GM18505 (cell line): ENCODE measurements at regions not wholly inside any gene's neighbourhood (a gene's known extent, or its start where the extent isn't known, plus 50 kb on each side); places are given as distances from the start of the nearest gene placed in this dataset.

Experiments used
- ATAC-seq: cut with Tn5 transposase; IDR thresholded peaks from one replicate; pipeline ENCODE4 v1.9.1; 2021; ENCODE audit not compliant: unreplicated experiment
- POLR2A ChIP-seq: IDR thresholded peaks from 4 replicates; pipeline ENCODE4 v1.6.1; 2011; ENCODE audit warnings: borderline replicate concordance; ENCODE audit not compliant: insufficient read depth, insufficient read length; ENCODE audit errors: extremely low read depth

DNA sequence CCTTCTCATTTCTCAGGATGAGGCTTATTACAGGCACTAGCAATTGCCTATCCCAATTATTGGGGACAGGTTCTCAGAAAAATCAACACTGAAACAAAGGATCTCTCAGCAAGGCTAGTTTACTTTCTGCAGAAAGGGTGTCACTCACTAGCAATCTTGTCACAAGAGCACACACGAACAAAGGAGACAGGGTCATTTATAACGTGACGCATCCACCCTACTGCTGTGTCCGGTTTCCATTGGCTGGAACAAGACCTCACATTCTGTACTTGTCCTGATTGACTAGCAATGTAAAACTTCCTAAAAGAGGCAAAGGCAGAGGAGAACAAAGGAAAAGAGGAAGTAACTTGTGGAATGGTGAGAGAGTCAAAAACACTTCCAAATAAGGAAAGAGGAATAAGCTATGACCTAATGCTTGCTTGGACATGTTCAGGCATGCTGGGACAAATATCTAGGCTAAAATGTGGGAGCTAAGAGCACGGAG lies 160.2 kb upstream of the STXBP5 start:
- no peak for ATAC-seq

DNA sequence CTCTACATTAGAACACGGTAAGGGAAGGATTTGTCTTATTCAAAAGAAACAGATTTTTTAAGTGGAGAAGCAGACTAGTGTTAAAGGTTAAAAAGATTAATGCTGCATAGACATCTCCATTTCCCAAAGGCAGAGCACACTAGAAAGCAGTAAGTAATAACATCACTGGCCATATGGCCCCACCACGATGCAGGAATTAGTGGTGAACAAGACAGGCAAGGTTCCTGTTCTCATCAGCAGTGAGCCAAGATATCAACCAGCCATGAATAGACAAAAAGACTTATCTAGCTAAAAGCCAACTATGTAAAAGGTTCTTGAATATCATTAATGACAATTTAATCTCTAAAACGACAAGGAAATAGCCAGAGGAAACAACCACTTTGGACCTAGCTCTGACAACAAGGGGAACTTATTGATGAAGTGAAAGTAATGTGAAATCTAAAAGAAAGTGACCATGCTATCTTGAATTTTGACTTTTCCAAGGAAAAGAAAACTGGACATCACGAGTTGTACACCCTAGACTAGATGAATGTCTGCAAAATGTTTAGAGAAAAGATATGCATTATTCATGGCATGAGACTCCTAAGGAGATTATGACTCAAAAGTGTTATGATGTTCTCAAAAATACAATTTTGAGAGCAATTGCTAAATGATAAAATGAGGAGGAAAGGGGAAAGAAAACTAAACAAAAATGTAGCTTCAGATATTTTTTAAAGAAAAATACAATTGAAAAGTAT lies 157.9 kb upstream of the STXBP5 start:
- no peak for TF ChIP-seq POLR2A

More for the DNA sequence above, 160.2 kb upstream of the STXBP5 start:
- no peak for TF ChIP-seq POLR2A

DNA sequence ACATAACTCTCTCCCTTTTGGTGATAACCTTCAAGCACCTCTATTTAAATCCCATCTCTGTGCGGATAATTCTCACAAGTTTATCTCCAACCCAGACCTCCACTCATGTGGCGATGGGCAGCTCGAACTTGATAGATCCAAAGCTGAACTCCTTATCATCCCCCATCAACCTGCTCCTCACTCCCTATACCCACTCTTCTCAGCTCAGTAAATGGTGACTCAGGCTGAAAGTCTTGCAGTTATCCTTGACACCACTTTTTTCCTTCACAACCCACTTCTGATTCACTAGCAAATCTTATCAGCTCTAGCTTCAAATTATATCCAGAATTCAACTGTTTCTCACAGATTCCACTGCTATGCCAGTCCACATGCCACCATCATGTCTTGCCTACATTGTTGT lies 155.3 kb upstream of the STXBP5 start:
- no peak for ATAC-seq
- no peak for TF ChIP-seq POLR2A

More for the DNA sequence above, 157.9 kb upstream of the STXBP5 start:
- ATAC-seq, result no peak

DNA sequence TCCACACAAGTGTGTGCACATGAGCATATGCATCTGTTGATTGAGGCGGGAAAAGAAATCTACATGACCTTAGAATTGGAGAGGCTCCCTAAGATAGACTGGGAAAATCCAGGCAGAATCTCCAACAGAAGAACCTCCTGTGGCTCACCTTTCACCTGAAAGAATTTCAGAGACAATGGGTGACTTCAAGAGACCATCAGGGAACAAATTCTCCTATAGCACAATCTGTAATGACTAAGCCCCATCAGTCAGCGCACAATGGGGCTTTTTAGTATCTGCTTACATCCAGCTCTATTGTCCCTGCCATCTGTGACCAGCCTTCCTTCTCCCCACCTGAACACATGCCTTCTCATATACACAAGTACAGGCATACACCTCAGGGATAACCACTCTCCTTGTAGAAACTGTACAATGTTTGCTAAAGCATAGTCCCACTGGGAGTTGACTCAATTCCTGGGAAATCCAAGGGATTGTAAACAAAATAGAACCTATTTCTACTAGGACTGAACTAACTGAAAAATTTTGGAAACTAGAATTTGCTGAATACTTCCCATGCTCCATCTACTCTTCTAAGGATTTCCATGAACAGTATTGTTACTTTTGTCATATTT lies 150.8 kb upstream of the STXBP5 start:
- ATAC-seq, result no peak
- no peak for TF ChIP-seq POLR2A

DNA sequence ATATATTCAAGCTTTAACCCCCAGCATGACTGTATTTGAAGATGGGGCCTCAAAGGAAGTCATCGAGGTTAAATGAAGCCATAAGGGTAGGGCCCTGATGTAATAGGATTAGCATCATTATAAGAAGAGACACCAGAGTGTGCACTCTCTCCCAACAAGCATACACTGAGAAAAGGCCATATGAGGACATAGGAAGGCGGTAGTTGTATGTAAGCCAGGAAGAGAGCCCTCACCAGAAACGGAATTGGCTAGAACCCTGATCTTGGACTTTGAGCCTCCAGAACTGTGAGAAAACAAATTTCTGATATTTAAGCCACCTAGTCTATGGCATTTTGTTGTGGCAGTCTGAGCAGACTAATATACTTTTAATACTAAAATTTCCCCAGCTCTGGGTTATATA lies 150.1 kb upstream of the STXBP5 start:
- ATAC-seq, result no peak
- TF ChIP-seq POLR2A, result no peak

DNA sequence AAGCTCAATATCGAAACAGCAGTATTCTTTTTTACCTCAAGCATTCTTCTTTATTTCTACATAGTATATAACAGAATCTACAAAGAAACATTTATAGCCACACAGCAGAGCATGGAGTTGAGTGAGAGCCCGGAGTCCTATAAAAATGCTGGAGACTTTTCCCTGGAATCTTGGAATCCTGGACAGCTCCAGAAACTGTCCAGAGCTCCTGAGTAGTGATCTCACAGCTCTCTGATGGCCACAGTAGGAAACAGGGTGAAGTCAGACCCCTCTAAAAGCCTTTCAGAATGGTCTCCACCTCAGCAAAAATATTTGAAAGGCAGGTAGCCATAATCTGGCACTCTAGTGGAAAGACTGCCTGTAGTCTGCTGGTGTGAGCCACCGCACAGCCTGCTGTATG lies 149.3 kb upstream of the STXBP5 start:
- TF ChIP-seq POLR2A, result no peak
- ATAC-seq, result no peak

DNA sequence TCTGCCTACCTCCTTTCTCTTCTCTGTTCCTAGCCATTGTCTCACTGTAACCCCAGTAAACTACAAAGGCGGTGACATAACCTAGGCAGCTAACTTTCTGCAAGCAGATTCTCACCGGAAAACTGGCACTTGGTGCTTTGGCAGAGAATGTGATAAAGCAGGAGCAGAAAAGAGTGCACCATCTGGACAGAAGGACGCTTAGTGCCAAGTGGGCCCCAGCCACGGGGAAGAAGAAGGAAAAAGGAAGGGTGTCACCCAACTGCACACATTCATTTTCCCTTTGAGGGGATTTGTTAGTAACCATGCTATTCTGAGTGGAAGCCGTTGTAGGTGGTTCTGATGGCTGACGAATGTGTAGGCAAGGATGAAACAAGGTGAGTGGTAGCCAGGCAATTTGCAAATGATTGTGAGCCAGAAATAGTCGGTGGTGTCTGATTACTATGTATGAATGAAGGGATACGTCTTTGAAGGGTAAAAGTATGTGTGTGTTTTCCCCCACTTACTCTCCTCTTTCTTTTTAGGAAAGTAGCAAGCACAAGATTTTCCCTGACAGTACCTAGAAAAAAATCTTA lies 148.3 kb upstream of the STXBP5 start:
- no peak for TF ChIP-seq POLR2A
- ATAC-seq, result no peak

DNA sequence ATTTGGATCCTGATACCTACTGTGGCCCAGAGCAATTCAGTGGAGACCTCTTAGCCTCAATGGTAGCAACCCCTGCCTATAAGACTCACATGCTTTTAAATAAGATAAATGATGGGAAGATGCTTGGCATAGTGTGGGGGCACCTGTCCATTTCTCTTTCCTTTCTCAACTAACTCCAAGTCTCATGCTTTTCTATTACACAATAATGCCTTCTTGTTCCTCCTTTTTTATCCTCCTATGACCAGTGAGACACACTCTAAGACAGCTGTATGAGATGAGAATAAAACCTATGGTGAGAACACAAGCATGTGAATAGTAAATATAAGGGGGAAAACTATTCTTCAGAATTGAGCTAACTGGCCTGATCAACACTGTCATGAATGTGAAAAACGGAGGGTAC lies 147.0 kb upstream of the STXBP5 start:
- no peak for TF ChIP-seq POLR2A
- ATAC-seq, result no peak

DNA sequence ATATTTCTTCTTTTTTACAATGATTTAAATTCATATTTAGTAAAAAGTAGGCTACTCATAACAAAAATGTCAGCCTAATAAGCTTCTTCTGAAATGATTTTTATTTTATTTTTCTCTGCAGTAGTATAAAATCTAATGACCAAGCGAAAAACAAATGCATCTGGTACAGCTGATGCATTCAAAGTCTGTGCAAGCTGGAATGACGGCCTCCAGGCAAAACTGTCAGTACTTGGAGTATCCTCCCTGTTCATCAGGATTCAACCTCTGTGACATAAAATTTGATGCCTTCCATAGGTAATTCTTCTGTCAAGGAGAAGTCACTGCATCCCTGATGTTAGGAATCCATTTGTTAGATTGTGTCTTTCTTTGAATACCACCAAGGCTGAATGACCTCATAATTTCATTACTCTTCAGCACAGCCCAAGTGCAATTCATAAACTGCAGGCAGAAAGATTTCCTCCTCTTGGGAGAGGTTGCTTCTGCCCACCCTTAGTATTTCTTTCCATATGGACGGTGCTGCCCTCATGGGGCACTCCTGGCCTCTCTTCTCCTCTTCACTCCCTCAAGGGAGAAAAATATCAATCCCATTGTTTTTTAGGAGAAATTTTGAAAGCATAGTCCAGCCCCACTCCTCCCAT lies 146.4 kb upstream of the STXBP5 start:
- no peak for ATAC-seq

DNA sequence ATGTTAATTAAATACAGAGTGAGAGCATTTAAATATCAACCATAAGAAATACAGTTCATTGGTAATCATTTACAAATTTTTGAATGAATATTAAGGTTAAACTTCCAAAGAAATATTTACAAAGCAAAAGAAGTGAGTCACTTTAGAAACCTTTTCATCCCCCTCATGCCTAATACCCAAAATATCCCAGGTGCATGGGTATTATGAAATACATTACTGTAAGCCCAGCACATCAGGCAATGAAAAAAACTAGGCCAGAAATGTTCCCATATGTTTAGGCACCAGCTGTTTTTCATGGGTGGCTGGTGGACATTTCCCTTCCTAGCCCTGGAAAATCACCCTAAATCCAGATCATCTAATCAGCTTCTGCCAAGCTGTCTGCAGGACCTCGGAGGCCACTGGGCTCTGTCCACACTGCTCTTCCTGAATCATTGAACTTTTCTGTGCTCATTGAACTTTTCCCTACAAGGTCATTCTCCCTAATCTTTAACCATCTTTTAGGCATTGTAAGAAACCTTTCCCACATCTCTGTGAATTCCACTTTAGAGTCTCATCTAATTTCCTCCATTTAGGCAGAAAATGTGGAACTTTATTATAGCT lies 145.3 kb upstream of the STXBP5 start:
- ATAC-seq, result no peak
- TF ChIP-seq POLR2A, result no peak

More for the DNA sequence above, 146.4 kb upstream of the STXBP5 start:
- no peak for TF ChIP-seq POLR2A

DNA sequence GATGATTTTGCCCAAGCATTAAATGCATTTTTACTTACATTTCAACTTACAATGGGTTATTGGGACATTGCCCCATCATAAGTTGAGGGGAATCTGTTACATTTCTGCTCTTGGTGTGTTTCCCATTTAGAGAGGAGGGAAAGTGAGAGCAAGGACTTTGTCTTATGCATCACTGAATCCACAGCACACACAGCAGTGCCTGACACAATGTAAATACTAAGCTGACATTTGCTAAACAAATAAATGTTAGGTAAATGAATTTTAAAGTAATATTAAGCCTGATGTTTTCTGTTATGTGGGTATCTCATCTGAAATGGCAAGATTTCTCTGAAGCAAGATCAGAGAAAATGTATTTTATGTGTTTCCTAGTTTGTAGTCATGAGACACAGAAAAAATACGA lies 143.6 kb upstream of the STXBP5 start:
- ATAC-seq, result no peak
- no peak for TF ChIP-seq POLR2A

DNA sequence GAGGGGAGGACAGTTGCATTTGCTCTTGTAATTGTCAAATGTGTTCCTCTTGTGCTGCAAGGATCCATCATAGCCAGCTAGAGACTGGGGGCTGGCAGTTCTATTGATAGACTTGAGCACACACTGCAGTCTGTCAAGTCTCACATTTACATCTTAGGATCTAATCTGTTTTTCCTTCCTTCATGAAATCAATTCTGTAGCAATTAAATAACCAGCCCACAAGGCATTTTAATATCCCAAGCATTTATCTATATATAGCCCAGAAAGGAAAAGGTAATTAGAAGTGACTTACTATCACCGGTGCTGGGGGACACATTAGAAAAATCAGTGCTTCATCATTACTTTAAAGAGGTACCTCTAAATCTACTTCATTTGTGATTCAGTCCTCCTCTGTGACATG lies 143.0 kb upstream of the STXBP5 start:
- TF ChIP-seq POLR2A, result no peak
- no peak for ATAC-seq

DNA sequence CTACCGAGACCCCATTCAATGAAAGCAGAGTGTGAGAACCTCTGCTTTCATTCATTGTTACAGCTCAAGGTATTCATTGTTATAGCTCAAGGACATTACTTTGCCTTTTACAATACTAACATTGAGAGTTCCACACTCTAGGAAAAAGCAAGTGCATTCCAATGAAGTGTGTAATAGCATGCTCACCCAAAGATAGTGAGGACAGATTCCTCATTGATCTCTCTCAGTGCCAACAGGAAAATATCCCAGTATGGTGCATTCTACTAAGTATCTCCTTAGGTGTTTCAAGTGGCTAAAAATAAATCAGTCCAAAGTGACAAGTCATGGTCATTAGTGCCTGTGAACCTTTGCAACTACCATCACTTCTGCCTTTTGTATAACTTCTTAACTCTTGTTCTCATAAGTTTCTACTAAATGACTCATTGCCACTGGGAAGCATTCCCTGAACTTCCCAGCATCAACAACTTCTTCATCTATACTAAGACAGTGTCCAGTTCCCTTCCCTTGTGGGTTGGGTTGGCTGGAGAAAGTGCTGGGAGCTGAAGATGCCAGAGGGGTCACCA lies 140.7 kb upstream of the STXBP5 start:
- no peak for TF ChIP-seq POLR2A
- ATAC-seq, result no peak
